Osteoblast (primary cell): ENCODE measurements at regions not wholly inside any gene's neighbourhood (a gene's known extent, or its start where the extent isn't known, plus 50 kb on each side); places are given as distances from the start of the nearest gene placed in this dataset.
"Not testable (repeated sequence)": the region's sequence is repeated elsewhere in the genome, so short reads cannot be mapped to it uniquely, and the experiment has no call there.

Source experiments
- DNase-seq: peaks from one replicate; pipeline ENCODE4 v3.0.0; 2011; ENCODE audit warnings: low spot score, mixed read lengths; ENCODE audit not compliant: insufficient read length; ENCODE audit errors: missing footprints
- H2AFZ ChIP-seq: 2 replicates; pipeline ENCODE4 v1.6.0; 2011; ENCODE audit warnings: mild to moderate bottlenecking, low read length
- H3K27ac ChIP-seq: 2 replicates; pipeline ENCODE4 v1.5.1; 2011; ENCODE audit warnings: mild to moderate bottlenecking, low read depth, low read length, moderate library complexity
- H3K27me3 ChIP-seq: 2 replicates; pipeline ENCODE4 v1.6.0; 2012; ENCODE audit warnings: mild to moderate bottlenecking, control low read depth, inconsistent platforms, low read length, moderate library complexity; ENCODE audit not compliant: insufficient read depth
- H3K36me3 ChIP-seq: 2 replicates; pipeline ENCODE4 v1.5.1; 2011; ENCODE audit warnings: mild to moderate bottlenecking, low read length, control low read depth, moderate library complexity; ENCODE audit not compliant: insufficient read depth
- H3K4me1 ChIP-seq: 2 replicates; pipeline ENCODE4 v1.5.1; 2011; ENCODE audit warnings: mild to moderate bottlenecking, low read length, control low read depth, moderate library complexity; ENCODE audit not compliant: insufficient read depth
- H3K4me2 ChIP-seq: 2 replicates; pipeline ENCODE4 v1.6.0; 2011; ENCODE audit warnings: mild to moderate bottlenecking, low read length; ENCODE audit not compliant: insufficient read depth
- H3K4me3 ChIP-seq: fragments of 200-600 bp; sonication (generic); 3 replicates; pipeline ENCODE4 v1.5.1; 2012; ENCODE audit warnings: mild to moderate bottlenecking, low read length, inconsistent platforms; ENCODE audit not compliant: insufficient read depth
- H3K79me2 ChIP-seq: 2 replicates; pipeline ENCODE4 v1.6.0; 2012; ENCODE audit warnings: mild to moderate bottlenecking, low read length, control low read depth, inconsistent platforms; ENCODE audit not compliant: insufficient read depth
- H3K9me3 ChIP-seq: 2 replicates; pipeline ENCODE4 v1.5.1; 2011; ENCODE audit warnings: low read depth, low read length, control low read depth
- H4K20me1 ChIP-seq: 2 replicates; pipeline ENCODE4 v1.6.0; 2012; ENCODE audit warnings: mild to moderate bottlenecking, low read length, control low read depth; ENCODE audit not compliant: insufficient read depth
- CTCF ChIP-seq: IDR thresholded peaks from 2 replicates; pipeline ENCODE4 v1.5.1; 2011; ENCODE audit warnings: mild to moderate bottlenecking, low read depth, low read length, moderate library complexity; ENCODE audit errors: extremely low read depth

- H2AFZ ChIP-seq = no peak overlapping the region
- TF ChIP-seq CTCF = no peak
Measured at GRCh38 chr1:229905652-229906051, 161.4 kb upstream of the GALNT2 start.

GRCh38 chr1:229907884-229908638 lies 159.0 kb upstream of the GALNT2 start:
- no peak for DNase-seq
- H4K20me1 ChIP-seq = no peaks in the 10 kb centered on the region
- no peaks in the 10 kb centered on the region for H3K79me2 ChIP-seq
- no peaks in the 10 kb centered on the region for H3K27me3 ChIP-seq
- no peak overlapping the region for H3K4me2 ChIP-seq
- no peak overlapping the region for H3K27ac ChIP-seq
- no peak for TF ChIP-seq CTCF
- no peak overlapping the region for H2AFZ ChIP-seq
- no peaks in the 10 kb centered on the region for H3K4me1 ChIP-seq
- H3K4me3 ChIP-seq = no peak overlapping the region
- no peaks in the 10 kb centered on the region for H3K9me3 ChIP-seq
- H3K36me3 ChIP-seq = no peaks in the 10 kb centered on the region

More at GRCh38 chr1:229905652-229906051, 161.4 kb upstream of the GALNT2 start:
- DNase-seq = no peak
- Histone ChIP-seq H3K27me3 (no peaks in the 10 kb centered on the region), H3K9me3 (no peaks in the 10 kb centered on the region), H3K4me1 (no peaks in the 10 kb centered on the region), H3K27ac (no peak overlapping the region), H3K4me2 (no peak overlapping the region), H4K20me1 (no peaks in the 10 kb centered on the region), H3K4me3 (no peak overlapping the region), H3K79me2 (no peaks in the 10 kb centered on the region), H3K36me3 (no peaks in the 10 kb centered on the region)

GRCh38 chr1:229908689-229909088 lies 158.3 kb upstream of the GALNT2 start:
- Histone ChIP-seq H3K4me1 (no peaks in the 10 kb centered on the region), H3K27ac (no peak overlapping the region), H3K27me3 (no peaks in the 10 kb centered on the region), H3K4me2 (no peak overlapping the region), H3K9me3 (no peaks in the 10 kb centered on the region), H2AFZ (no peak overlapping the region), H3K4me3 (no peak overlapping the region), H3K79me2 (no peaks in the 10 kb centered on the region), H3K36me3 (no peaks in the 10 kb centered on the region), H4K20me1 (no peaks in the 10 kb centered on the region)
- TF ChIP-seq CTCF = no peak
- DNase-seq = no peak

- Histone ChIP-seq H3K36me3 (no peaks in the 10 kb centered on the region), H3K4me2 (no peak overlapping the region), H3K27me3 (no peaks in the 10 kb centered on the region), H3K79me2 (no peaks in the 10 kb centered on the region), H3K27ac (no peak overlapping the region), H3K9me3 (no peaks in the 10 kb centered on the region), H2AFZ (no peak overlapping the region), H3K4me3 (no peak overlapping the region), H4K20me1 (no peaks in the 10 kb centered on the region), H3K4me1 (no peaks in the 10 kb centered on the region)
- TF ChIP-seq CTCF = no peak
- no peak for DNase-seq
Measured at GRCh38 chr1:229913489-229913888, 153.5 kb upstream of the GALNT2 start.

- H3K4me1 ChIP-seq, H3K79me2 ChIP-seq, H3K4me2 ChIP-seq, H3K9me3 ChIP-seq, DNase-seq, H4K20me1 ChIP-seq, H3K36me3 ChIP-seq, H2AFZ ChIP-seq, H3K4me3 ChIP-seq, H3K27ac ChIP-seq, H3K27me3 ChIP-seq: not testable (repeated sequence)
Measured at GRCh38 chr1:229919488-229919887, 147.6 kb upstream of the GALNT2 start.
